NCI-H2227 (cell line): ENCODE measurements at regions not wholly inside any gene's neighbourhood (a gene's known extent, or its start where the extent isn't known, plus 50 kb on each side); places are given as distances from the start of the nearest gene placed in this dataset.
A peak's percentile ranks its signal among the peaks of the same experiment; 100 is the strongest.
"Not testable (repeated sequence)": the region's sequence is repeated elsewhere in the genome, so short reads cannot be mapped to it uniquely, and the experiment has no call there.

ENCODE experiments used
- DNase-seq: peaks from one replicate; lab custom pipeline; 2025; ENCODE audit not compliant: unreplicated experiment; lab: John Stamatoyannopoulos, UW

DNA sequence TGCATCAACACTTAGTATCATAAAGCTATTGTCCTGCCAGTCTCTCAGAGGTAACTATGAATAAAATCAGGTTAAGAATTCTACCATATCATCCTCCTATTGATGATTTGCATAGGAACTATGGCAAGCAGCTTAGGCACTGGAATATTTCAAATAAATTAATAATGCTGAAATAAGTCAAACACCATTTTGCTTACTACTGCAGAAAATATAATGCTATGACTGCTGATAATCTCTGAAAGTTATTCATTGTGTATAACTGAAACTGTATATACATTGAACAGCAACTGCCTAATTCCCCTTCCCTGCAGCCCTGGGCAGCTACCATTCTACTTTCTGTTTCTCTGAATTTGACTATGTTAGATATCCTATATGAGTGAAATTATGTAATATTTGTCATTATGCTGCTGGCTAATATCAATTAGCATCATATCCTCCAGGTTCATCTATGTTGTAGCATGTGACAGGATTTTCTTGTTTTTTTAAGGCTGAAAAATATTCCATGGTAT, 318.8 kb upstream of the SGCG start:
- DNase-seq, result no peak

GRCh38 chr13:22862478-22862877, 318.3 kb upstream of the SGCG start:
- no peak for DNase-seq

DNA sequence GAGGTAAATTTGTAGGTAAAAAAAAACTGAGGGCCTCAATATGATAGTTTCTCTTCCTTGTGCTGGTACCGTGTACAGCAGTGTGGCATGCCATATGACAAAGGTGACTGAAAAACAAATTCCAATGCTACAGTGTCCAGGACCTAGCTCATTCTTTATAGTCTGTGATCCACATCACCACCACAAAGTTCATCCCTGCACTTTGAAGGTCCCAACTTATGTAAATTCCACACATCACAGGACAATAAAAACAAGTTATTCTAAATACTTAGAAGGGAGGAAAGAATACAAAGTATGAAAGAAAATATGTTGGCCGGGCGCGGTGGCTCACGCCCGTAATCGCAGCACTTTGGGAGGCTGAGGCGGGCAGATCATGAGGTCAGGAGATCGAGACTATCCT, 314.6 kb upstream of the SGCG start:
- no peak for DNase-seq

GRCh38 chr13:22871231-22871630, 309.5 kb upstream of the SGCG start:
- DNase-seq, result no peak

DNA sequence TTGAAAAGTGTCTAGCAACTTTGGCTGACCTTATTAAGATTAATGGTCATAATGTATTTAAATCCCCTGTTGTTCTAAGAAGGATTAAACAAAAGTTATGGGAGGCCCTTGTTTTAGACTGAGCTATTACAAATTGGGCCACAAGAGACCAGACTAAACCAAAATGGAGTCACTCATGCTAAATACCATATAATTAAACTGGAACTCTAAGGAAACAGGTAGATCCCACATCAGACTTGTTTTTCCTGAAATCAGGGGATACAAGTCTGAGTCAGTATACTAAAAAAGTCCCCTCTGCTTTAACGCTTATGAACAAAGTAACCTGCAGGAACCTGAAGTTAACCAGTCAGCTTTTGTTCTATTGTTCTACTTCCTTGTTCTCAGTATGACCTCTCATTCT, 305.9 kb upstream of the SGCG start:
- DNase-seq, result no peak

DNA sequence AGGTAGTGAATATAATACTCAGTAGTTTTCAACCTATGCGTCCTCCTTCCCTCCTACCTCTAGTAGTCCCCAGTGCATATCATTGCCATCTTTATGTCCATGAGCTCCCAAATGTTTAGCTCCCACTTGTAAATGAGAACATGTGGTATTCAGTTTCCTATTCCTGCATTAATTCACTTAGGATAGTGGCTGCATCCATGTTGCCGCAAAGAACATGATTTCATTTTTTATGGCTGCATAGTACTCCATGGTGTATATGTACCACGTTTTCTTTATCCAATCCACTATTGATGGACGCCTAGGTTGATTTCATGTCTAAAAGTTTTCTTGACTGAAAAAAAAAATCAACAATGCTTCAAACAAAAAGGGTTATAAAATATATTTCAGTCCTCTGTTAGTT, 303.4 kb upstream of the SGCG start:
- no peak for DNase-seq

GRCh38 chr13:22880741-22881720, 299.7 kb upstream of the SGCG start:
- no peak for DNase-seq

- DNase-seq, result not testable (repeated sequence)
These were observed 298.8 kb upstream of the SGCG start for GRCh38 chr13:22881721-22882608.

- DNase-seq, result no peak
These were observed 297.4 kb upstream of the SGCG start for GRCh38 chr13:22883262-22883840.

- DNase-seq, result no peak
These were observed 296.8 kb upstream of the SGCG start for GRCh38 chr13:22883956-22884355.

GRCh38 chr13:22886061-22886460, 294.7 kb upstream of the SGCG start:
- DNase-seq, result not testable (repeated sequence)

- not testable (repeated sequence) for DNase-seq
These were observed 291.4 kb upstream of the SGCG start for GRCh38 chr13:22889376-22889775.

- DNase-seq, result no peak
These were observed 287.6 kb upstream of the SGCG start for GRCh38 chr13:22893204-22893603.

DNA sequence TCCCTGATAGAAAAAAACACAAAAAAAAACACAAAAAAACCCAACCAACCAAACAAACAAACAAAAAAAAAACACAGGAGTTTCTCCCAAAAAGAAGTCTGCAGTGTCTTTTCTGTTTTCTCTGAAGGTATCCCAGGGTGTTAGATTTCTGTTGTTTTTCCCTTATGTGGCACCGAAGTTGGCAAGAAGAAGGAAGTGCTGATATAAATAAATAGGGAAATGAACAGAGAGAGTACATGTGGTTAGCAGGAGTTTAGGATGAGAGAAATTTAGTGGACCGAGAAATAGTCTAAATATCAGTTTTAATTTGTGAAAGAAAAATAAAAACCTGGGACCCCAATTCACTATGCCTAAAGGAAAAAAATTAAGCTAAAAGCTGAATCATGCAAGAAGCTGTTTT, 287.0 kb upstream of the SGCG start:
- no peak for DNase-seq

DNA sequence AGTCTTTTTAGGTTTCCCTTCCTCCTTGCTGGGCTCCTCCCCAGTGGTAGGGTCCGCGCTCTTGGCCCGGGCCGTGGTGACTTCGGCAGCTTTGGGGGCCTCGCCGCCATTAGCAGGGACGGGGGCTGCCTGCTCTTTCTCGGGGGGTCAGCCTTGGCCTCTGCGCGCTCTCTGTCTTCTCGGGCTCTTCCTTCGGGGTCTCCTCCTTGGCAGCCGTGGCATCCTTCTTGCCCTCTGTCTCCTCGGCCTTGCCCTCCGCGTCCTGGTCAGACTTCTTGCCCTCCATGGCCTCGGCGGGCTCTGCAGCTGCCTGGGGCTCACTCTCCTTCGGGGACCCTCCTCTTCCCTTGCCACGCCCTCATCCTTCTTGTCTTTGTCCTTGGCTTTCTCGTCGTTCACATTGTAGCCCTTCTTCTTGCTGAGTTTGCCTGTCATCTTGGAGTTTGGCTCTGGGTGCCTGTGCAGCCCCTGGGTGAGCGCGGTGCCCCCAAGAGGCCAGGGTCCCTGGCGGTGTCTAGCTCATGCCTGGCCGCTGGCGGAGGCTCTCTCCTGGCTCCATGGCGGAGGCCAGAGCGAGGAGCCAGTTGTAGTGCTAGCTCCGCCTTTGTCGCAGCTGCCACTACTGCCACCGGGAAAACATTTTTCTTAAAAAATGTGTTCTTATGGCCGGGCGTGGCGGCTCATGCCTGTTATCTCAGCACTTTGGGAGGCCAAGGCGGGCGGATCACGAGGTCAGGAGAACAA, 283.0 kb upstream of the SGCG start:
- no peak for DNase-seq

DNA sequence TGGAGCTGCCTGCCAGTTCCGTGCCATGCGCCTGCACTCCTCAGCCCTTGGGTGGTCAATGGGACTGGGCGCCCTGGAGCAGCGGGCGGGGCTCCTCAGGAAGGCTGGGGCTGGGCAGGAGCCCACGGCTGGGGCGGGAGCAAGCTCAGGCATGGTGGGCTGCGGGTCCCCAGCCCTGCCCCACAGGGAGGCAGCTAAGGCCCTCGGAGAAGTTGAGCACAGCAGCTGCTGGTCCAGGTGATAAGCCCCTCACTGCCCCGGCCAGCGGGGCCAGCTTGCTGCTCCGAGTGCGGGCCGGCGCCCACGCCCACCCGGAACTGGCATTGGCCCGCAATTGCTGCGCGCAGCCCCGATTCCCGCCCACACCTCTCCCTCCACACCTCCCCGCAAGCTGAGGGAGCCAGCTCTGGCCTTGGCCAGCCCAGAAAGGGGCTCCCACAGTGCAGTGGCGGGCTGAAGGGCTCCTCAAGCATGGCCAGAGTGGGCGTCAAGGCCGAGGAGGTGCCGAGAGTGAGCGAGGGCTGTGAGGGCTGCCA, 280.3 kb upstream of the SGCG start:
- not testable (repeated sequence) for DNase-seq

GRCh38 chr13:22903301-22903700, 277.5 kb upstream of the SGCG start:
- DNase-seq, result no peak

DNA sequence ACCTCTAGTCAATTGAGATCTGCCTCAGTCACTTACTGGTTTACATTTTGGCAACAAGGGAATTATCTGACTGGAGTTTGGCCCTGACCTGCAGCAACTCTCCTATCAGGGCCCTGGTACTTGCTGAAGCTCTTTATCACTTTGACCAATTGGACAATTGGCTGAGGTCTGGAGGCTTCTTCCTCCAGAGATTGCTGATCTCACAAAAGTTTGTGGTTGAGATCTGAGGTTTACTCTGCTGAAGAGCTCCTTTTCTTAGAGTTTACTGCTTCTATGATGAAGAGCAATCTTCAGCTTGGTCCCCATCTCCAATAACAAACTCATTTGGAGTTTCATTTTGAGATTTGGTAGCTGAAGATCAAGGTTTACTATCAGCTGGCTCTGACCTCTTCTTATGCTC, 276.9 kb upstream of the SGCG start:
- DNase-seq, result no peak

GRCh38 chr13:22915442-22916082, 265.2 kb upstream of the SGCG start:
- DNase-seq, result peak; percentile 12

DNA sequence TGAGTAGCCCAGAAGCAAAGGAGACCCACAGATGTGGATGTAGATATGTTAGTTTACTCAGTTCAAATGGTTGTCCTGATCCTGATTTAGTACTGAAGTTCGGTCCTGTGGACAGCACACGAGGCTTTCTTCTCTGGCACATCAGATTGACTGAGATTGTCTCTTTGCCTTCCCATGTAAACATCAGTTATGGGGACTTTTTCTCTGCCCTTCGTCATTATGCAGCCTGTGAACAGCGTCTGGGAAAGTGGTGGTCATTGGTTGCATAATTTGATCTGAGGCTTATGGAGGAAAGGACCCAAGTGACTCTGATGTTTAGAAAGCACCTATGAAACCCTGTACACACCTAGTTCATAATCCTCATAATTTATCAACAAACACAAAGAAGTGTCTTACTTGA, 264.5 kb upstream of the SGCG start:
- DNase-seq, result not testable (repeated sequence)
